Trophoblast cell (in vitro differentiated cells and primary cell): ENCODE measurements at regions not wholly inside any gene's neighbourhood (a gene's known extent, or its start where the extent isn't known, plus 50 kb on each side); places are given as distances from the start of the nearest gene placed in this dataset.
"Not testable (repeated sequence)": the region's sequence is repeated elsewhere in the genome, so short reads cannot be mapped to it uniquely, and the experiment has no call there.

ENCODE experiments used
- DNase-seq, 2 donors: peaks; one replicate each; pipeline ENCODE4 v3.0.0-alpha.2; 2016
- H2AFZ ChIP-seq: 2 replicates; pipeline ENCODE4 v1.6.1; 2013; ENCODE audit warnings: low read length, moderate library complexity, mild to moderate bottlenecking; ENCODE audit not compliant: insufficient read depth, poor library complexity
- H2AK5ac ChIP-seq: 2 replicates; pipeline ENCODE4 v1.6.1; 2013; ENCODE audit warnings: mild to moderate bottlenecking, low read length
- H2BK120ac ChIP-seq: 2 replicates; pipeline ENCODE4 v1.6.1; 2013; ENCODE audit warnings: low read length, mild to moderate bottlenecking, moderate library complexity; ENCODE audit not compliant: insufficient read depth, poor library complexity
- H2BK12ac ChIP-seq: 2 replicates; pipeline ENCODE4 v1.6.1; 2013; ENCODE audit warnings: mild to moderate bottlenecking, low read length, moderate library complexity
- H2BK5ac ChIP-seq: 2 replicates; pipeline ENCODE4 v1.6.1; 2013; ENCODE audit warnings: low read length, low read depth, moderate library complexity, mild to moderate bottlenecking; ENCODE audit not compliant: poor library complexity
- H3K14ac ChIP-seq: 2 replicates; pipeline ENCODE4 v1.6.1; 2013; ENCODE audit warnings: mild to moderate bottlenecking, low read length
- H3K18ac ChIP-seq: 2 replicates; pipeline ENCODE4 v1.6.1; 2013; ENCODE audit warnings: mild to moderate bottlenecking, low read length
- H3K23ac ChIP-seq: 2 replicates; pipeline ENCODE4 v1.6.1; 2013; ENCODE audit warnings: low read length
- H3K27ac ChIP-seq: 2 replicates; pipeline ENCODE4 v1.5.1; 2013; ENCODE audit warnings: low read depth, mild to moderate bottlenecking, inconsistent platforms, low read length, moderate library complexity
- H3K27me3 ChIP-seq: 2 replicates; pipeline ENCODE4 v1.6.1; 2013; ENCODE audit warnings: inconsistent platforms, mild to moderate bottlenecking, low read length, moderate library complexity; ENCODE audit not compliant: insufficient read depth
- H3K36me3 ChIP-seq, 2 experiments: 1 replicate in 1 of 2; 2 replicates in 1 of 2; pipeline ENCODE4 v1.6.1; 2013; ENCODE audit warnings: low read length in 2 of 2, mild to moderate bottlenecking in 2 of 2, moderate library complexity in 1 of 2; ENCODE audit not compliant: insufficient read depth in 2 of 2, control insufficient read depth in 1 of 2
- H3K4ac ChIP-seq: 2 replicates; pipeline ENCODE4 v1.6.1; 2013; ENCODE audit warnings: low read depth, mild to moderate bottlenecking, low read length, moderate library complexity
- H3K4me1 ChIP-seq, 2 experiments: 1 replicate in 1 of 2; 2 replicates in 1 of 2; pipeline ENCODE4 v1.6.1; 2013; ENCODE audit warnings: low read length in 2 of 2, mild to moderate bottlenecking in 2 of 2, moderate library complexity in 1 of 2; ENCODE audit not compliant: insufficient read depth in 2 of 2, control insufficient read depth in 1 of 2
- H3K4me2 ChIP-seq: 2 replicates; pipeline ENCODE4 v1.6.1; 2013; ENCODE audit warnings: inconsistent platforms, mild to moderate bottlenecking, low read length, moderate library complexity
- H3K4me3 ChIP-seq: 2 replicates; pipeline ENCODE4 v1.5.1; 2013; ENCODE audit warnings: mild to moderate bottlenecking, low read depth, low read length, inconsistent platforms
- H3K79me1 ChIP-seq: one replicate; pipeline ENCODE4 v1.6.1; 2013; ENCODE audit warnings: low read length
- H3K79me2 ChIP-seq: 2 replicates; pipeline ENCODE4 v1.6.1; 2013; ENCODE audit warnings: low read length, mild to moderate bottlenecking; ENCODE audit not compliant: control insufficient read depth, insufficient read depth, poor library complexity
- H3K9ac ChIP-seq: 2 replicates; pipeline ENCODE4 v1.6.1; 2013; ENCODE audit warnings: mild to moderate bottlenecking, low read length
- H3K9me3 ChIP-seq: 2 replicates; pipeline ENCODE4 v1.6.1; 2013; ENCODE audit warnings: low read depth, mild to moderate bottlenecking, control low read depth, inconsistent platforms, low read length; ENCODE audit not compliant: insufficient read depth
- H4K12ac ChIP-seq: 2 replicates; pipeline ENCODE4 v1.6.1; 2013; ENCODE audit warnings: low read depth, mild to moderate bottlenecking, low read length, moderate library complexity
- H4K8ac ChIP-seq: 2 replicates; pipeline ENCODE4 v1.6.1; 2013; ENCODE audit warnings: low read depth, mild to moderate bottlenecking, low read length, moderate library complexity
- H4K91ac ChIP-seq: one replicate; pipeline ENCODE4 v1.6.1; 2013; ENCODE audit warnings: low read depth, mild to moderate bottlenecking, low read length, moderate library complexity
- WGBS: extraction: QIAGEN DNeasy Blood & Tissue Kit; methylation state at CpG from one replicate; pipeline ENCODE4 v1.1.7; 2013; ENCODE audit warnings: missing lambda C conversion rate; ENCODE audit not compliant: insufficient read length, insufficient coverage; ENCODE audit errors: extremely low coverage; 5-methylcytosine and 5-hydroxymethylcytosine counted together

GRCh38 chr3:160102001-160102400 is 113.4 kb downstream of the IL12A start:
- not testable (repeated sequence) for H2AK5ac ChIP-seq, H2BK120ac ChIP-seq, H2AFZ ChIP-seq, H3K4me2 ChIP-seq, H3K36me3 ChIP-seq, H4K12ac ChIP-seq, H3K79me2 ChIP-seq, H3K4ac ChIP-seq, H2BK12ac ChIP-seq, H3K14ac ChIP-seq, H3K23ac ChIP-seq, H2BK5ac ChIP-seq, H3K79me1 ChIP-seq, H3K9ac ChIP-seq, H4K91ac ChIP-seq, H3K27me3 ChIP-seq, H3K4me3 ChIP-seq, H3K9me3 ChIP-seq, H3K18ac ChIP-seq, H4K8ac ChIP-seq, H3K4me1 ChIP-seq, H3K27ac ChIP-seq
- DNase-seq = peak; percentile 16 to 33
- no CpG with 5 or more reads among the region's 7 CpGs for WGBS

GRCh38 chr3:160103397-160103796 is 114.8 kb downstream of the IL12A start:
- no peak overlapping the region for H3K9ac ChIP-seq
- H3K79me1 ChIP-seq = no peaks in the 10 kb centered on the region
- no peak overlapping the region for H3K4ac ChIP-seq
- H2BK12ac ChIP-seq = no peak overlapping the region
- H3K4me1 ChIP-seq = peaks cover 0 to 3% of the 10 kb centered on the region in 2 experiments
- no peak overlapping the region for H4K12ac ChIP-seq
- H4K8ac ChIP-seq = no peak overlapping the region
- no peak overlapping the region for H3K4me3 ChIP-seq
- H3K79me2 ChIP-seq = no peaks in the 10 kb centered on the region
- no peak overlapping the region for H3K23ac ChIP-seq
- H4K91ac ChIP-seq = no peak overlapping the region
- no peaks in the 10 kb centered on the region for H3K27me3 ChIP-seq
- H2BK5ac ChIP-seq = no peak overlapping the region
- H3K27ac ChIP-seq = no peak overlapping the region
- no peak overlapping the region for H2BK120ac ChIP-seq
- no peaks in the 10 kb centered on the region for H3K36me3 ChIP-seq
- no peak overlapping the region for H3K18ac ChIP-seq
- no peak overlapping the region for H3K4me2 ChIP-seq
- no peaks in the 10 kb centered on the region for H3K9me3 ChIP-seq
- no peak overlapping the region for H2AK5ac ChIP-seq
- H3K14ac ChIP-seq = no peak overlapping the region
- no CpG with 5 or more reads among the region's 2 CpGs for WGBS
- H2AFZ ChIP-seq = no peak overlapping the region
- DNase-seq = no peak

DNA sequence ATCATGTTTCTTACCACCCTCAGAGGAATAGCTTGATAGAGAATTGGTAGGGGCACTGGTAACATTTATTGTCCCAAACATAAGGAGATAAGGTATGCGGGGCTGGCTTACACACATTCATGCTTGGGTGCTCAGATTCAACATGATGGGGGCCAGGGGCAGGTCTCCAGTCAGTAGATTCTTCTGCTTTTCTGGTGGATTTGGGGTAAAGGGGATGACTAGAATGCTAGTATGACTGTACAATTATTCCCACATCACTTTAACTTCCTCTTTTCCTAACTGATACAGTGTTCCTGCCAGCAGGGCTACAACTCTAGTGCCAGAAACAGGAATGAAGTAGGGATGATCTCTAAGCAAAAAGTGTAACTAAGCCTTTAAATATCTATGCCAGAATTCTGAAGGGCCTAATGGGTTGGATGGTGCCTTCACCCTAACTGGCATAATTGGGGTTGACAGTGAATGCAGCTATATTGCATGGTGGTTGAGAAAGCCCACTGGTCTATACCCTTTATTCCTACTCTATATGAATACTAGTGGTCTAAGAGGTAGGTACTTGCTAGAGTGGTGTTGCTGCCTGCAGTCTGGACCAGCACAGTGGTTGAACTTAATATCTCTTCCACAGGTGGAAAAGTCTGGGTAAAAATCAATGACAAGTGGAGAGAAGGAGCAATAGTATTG is 117.4 kb downstream of the IL12A start:
- no peak overlapping the region for H3K23ac ChIP-seq
- no peaks in the 10 kb centered on the region for H3K27me3 ChIP-seq
- H4K91ac ChIP-seq = no peak overlapping the region
- no peak overlapping the region for H3K4me3 ChIP-seq
- H3K9ac ChIP-seq = no peak overlapping the region
- H3K14ac ChIP-seq = no peak overlapping the region
- no peak overlapping the region for H3K18ac ChIP-seq
- no peaks in the 10 kb centered on the region for H3K36me3 ChIP-seq
- H3K79me2 ChIP-seq = no peaks in the 10 kb centered on the region
- DNase-seq = peak in 1 of 2 donors; percentile 10
- H2AFZ ChIP-seq = no peak overlapping the region
- H3K79me1 ChIP-seq = no peaks in the 10 kb centered on the region
- H2BK120ac ChIP-seq = no peak overlapping the region
- no peak overlapping the region for H2BK12ac ChIP-seq
- H3K4me2 ChIP-seq = no peak overlapping the region
- H2AK5ac ChIP-seq = no peak overlapping the region
- no peak overlapping the region for H3K4ac ChIP-seq
- no peaks in the 10 kb centered on the region for H3K9me3 ChIP-seq
- no peak overlapping the region for H4K12ac ChIP-seq
- H4K8ac ChIP-seq = no peak overlapping the region
- WGBS = no CpG with 5 or more reads among the region's 1 CpG
- no peak overlapping the region for H2BK5ac ChIP-seq
- peaks cover 0 to 3% of the 10 kb centered on the region in 2 experiments for H3K4me1 ChIP-seq
- no peak overlapping the region for H3K27ac ChIP-seq

DNA sequence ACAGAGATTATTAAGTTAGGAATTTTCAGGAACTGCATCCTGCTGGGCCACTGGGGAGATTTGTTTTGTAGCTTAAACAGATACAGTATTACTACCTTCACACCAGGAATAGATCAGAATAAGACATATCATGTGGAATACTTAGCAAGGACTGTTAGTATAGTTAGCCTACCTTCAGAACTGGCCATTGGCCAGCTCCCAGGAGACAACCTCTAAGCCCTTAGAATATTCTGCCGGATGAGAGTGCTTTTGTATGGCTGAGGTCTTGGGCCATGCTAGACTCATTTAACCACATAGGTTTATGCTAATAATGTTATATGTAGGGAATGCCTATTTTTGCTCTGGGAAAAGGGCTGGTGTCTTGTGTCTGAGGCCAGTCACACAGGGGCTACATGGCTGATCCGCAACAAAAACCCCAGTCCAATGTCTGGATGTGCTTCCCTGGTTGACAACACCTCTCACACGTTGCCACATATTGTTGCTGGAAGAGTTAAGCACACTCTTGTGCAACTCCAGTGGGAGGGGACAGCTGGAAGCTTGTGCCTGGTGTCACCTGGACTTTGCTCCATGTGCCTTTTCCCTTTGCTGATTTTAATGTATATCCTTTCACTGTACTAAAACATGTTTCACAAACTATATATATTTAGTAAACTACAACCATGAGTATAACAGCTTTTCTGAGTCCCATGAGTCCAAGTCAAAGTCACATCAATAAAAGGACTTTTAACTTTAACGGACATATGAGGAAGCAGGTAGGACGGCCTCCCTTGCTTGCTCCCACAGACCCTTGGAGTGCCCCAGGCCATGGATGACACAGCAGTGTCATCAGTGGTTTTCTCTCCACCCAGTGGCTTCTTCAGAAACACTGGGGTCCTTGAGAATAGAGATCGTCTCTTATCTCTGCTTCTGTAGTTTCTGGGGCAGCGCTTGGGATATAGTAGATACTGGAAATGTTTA is 118.0 kb upstream of the C3orf80 start:
- Histone ChIP-seq H2AK5ac (no peak overlapping the region), H4K91ac (no peak overlapping the region), H3K4me3 (no peak overlapping the region), H3K4me2 (no peak overlapping the region), H3K79me1 (no peaks in the 10 kb centered on the region), H3K18ac (no peak overlapping the region), H3K4ac (no peak overlapping the region), H2BK12ac (no peak overlapping the region), H3K23ac (peak overlapping the region; percentile 42), H2BK5ac (no peak overlapping the region), H4K12ac (no peak overlapping the region), H3K4me1 (peaks cover 0 to 3% of the 10 kb centered on the region in 2 experiments), H2BK120ac (no peak overlapping the region), H3K14ac (no peak overlapping the region), H3K27me3 (no peaks in the 10 kb centered on the region), H3K27ac (no peak overlapping the region), H3K9ac (no peak overlapping the region), H3K36me3 (no peaks in the 10 kb centered on the region), H3K9me3 (no peaks in the 10 kb centered on the region), H3K79me2 (no peaks in the 10 kb centered on the region), H4K8ac (no peak overlapping the region), H2AFZ (no peak overlapping the region)
- DNase-seq = peak; percentile 63 to 82
- no CpG with 5 or more reads among the region's 7 CpGs for WGBS
